ENCODE measurements at regions not wholly inside any gene's neighbourhood (a gene's known extent, or its start where the extent isn't known, plus 50 kb on each side); places are given as distances from the start of the nearest gene placed in this dataset.

GRCh38 chr7:110076194-110076593, 1014.7 kb upstream of the LRRN3 start:
- peaks cover 0 to 6% (median 2%) of the 10 kb centered on the region in 7 donors for H3K9me3 Mint-ChIP-seq
- no peaks in the 10 kb centered on the region for H3K36me3 Mint-ChIP-seq
- H3K4me3 Mint-ChIP-seq, result no peak overlapping the region
- H3K4me1 Mint-ChIP-seq, result no peaks in the 10 kb centered on the region
- H3K27me3 Mint-ChIP-seq, result no peaks in the 10 kb centered on the region
- no peak for DNase-seq
- H3K27ac Mint-ChIP-seq, result no peak overlapping the region
- no peak for ATAC-seq (ENCODE audit: low read depth in 2 of 2)

- Mint-ChIP-seq H3K27me3 (no peaks in the 10 kb centered on the region), H3K4me3 (no peak overlapping the region), H3K27ac (no peak overlapping the region), H3K9me3 (no peaks in the 10 kb centered on the region), H3K4me1 (no peaks in the 10 kb centered on the region), H3K36me3 (no peaks in the 10 kb centered on the region)
- DNase-seq (no peak), ATAC-seq (ENCODE audit: low read depth in 2 of 2) (no peak)
These were observed 1006.6 kb upstream of the LRRN3 start for GRCh38 chr7:110084181-110084807.

- Mint-ChIP-seq H3K9me3 (no peaks in the 10 kb centered on the region), H3K27ac (no peak overlapping the region), H3K36me3 (no peaks in the 10 kb centered on the region), H3K27me3 (no peaks in the 10 kb centered on the region), H3K4me3 (no peak overlapping the region), H3K4me1 (no peaks in the 10 kb centered on the region)
- no peak for ATAC-seq (ENCODE audit: low read depth in 2 of 2)
- DNase-seq, result no peak
These were observed 1000.7 kb upstream of the LRRN3 start for GRCh38 chr7:110090110-110090820.

- H3K9me3 Mint-ChIP-seq, result peaks cover 0 to 8% (median 5%) of the 10 kb centered on the region in 7 donors
- ATAC-seq (ENCODE audit: low read depth in 2 of 2), result no peak
- H3K36me3 Mint-ChIP-seq, result no peaks in the 10 kb centered on the region
These were observed 995.4 kb upstream of the LRRN3 start for GRCh38 chr7:110095372-110096052.

GRCh38 chr7:110104243-110104642, 986.7 kb upstream of the LRRN3 start:
- no peak for ATAC-seq (ENCODE audit: low read depth in 2 of 2)
- no peak for DNase-seq
- peaks cover 0 to 12% (median 5%) of the 10 kb centered on the region in 7 donors for H3K9me3 Mint-ChIP-seq
- H3K27ac Mint-ChIP-seq, result no peak overlapping the region
- no peaks in the 10 kb centered on the region for H3K36me3 Mint-ChIP-seq
- H3K27me3 Mint-ChIP-seq, result no peaks in the 10 kb centered on the region
- no peak overlapping the region for H3K4me3 Mint-ChIP-seq
- no peaks in the 10 kb centered on the region for H3K4me1 Mint-ChIP-seq

More at GRCh38 chr7:110095372-110096052, 995.4 kb upstream of the LRRN3 start:
- no peaks in the 10 kb centered on the region for H3K4me1 Mint-ChIP-seq
- H3K27me3 Mint-ChIP-seq, result no peaks in the 10 kb centered on the region
- H3K4me3 Mint-ChIP-seq, result no peak overlapping the region
- no peak for DNase-seq
- H3K27ac Mint-ChIP-seq, result no peak overlapping the region

- no peaks in the 10 kb centered on the region for H3K36me3 Mint-ChIP-seq
These were observed 985.6 kb upstream of the LRRN3 start for GRCh38 chr7:110105307-110105706.

GRCh38 chr7:110105840-110106239, 985.1 kb upstream of the LRRN3 start:
- Mint-ChIP-seq H3K27ac (no peak overlapping the region), H3K4me1 (no peaks in the 10 kb centered on the region), H3K4me3 (no peak overlapping the region), H3K27me3 (no peaks in the 10 kb centered on the region), H3K9me3 (peaks cover 0 to 7% (median 2%) of the 10 kb centered on the region in 7 donors), H3K36me3 (no peaks in the 10 kb centered on the region)
- ATAC-seq (ENCODE audit: low read depth in 2 of 2) (no peak), DNase-seq (no peak)

More at GRCh38 chr7:110105307-110105706, 985.6 kb upstream of the LRRN3 start:
- H3K4me3 Mint-ChIP-seq, result no peak overlapping the region
- no peaks in the 10 kb centered on the region for H3K27me3 Mint-ChIP-seq
- H3K27ac Mint-ChIP-seq, result no peak overlapping the region
- H3K9me3 Mint-ChIP-seq, result peaks cover 0 to 9% (median 4%) of the 10 kb centered on the region in 7 donors
- ATAC-seq (ENCODE audit: low read depth in 2 of 2) (no peak), DNase-seq (no peak)
- H3K4me1 Mint-ChIP-seq, result no peaks in the 10 kb centered on the region

GRCh38 chr7:110119883-110120581, 970.9 kb upstream of the LRRN3 start:
- ATAC-seq (ENCODE audit: low read depth in 2 of 2), result no peak

GRCh38 chr7:110129159-110129558, 961.8 kb upstream of the LRRN3 start:
- Mint-ChIP-seq H3K4me1 (no peaks in the 10 kb centered on the region), H3K36me3 (no peaks in the 10 kb centered on the region), H3K9me3 (peaks cover 0 to 13% (median 4%) of the 10 kb centered on the region in 7 donors), H3K27ac (no peak overlapping the region), H3K4me3 (no peak overlapping the region), H3K27me3 (no peaks in the 10 kb centered on the region)
- DNase-seq (no peak), ATAC-seq (ENCODE audit: low read depth in 2 of 2) (no peak)

More at GRCh38 chr7:110119883-110120581, 970.9 kb upstream of the LRRN3 start:
- DNase-seq, result no peak
- no peak overlapping the region for H3K4me3 Mint-ChIP-seq
- H3K9me3 Mint-ChIP-seq, result peaks cover 5 to 18% (median 8%) of the 10 kb centered on the region in 7 donors
- no peaks in the 10 kb centered on the region for H3K4me1 Mint-ChIP-seq
- peaks cover 0 to 7% of the 10 kb centered on the region in 2 donors for H3K36me3 Mint-ChIP-seq
- H3K27ac Mint-ChIP-seq, result no peak overlapping the region
- no peaks in the 10 kb centered on the region for H3K27me3 Mint-ChIP-seq

- no peak overlapping the region for H3K4me3 Mint-ChIP-seq
These were observed 960.3 kb upstream of the LRRN3 start for GRCh38 chr7:110130669-110131068.

GRCh38 chr7:110131344-110131743, 959.6 kb upstream of the LRRN3 start:
- H3K4me1 Mint-ChIP-seq, result no peaks in the 10 kb centered on the region
- no peaks in the 10 kb centered on the region for H3K27me3 Mint-ChIP-seq
- no peak overlapping the region for H3K27ac Mint-ChIP-seq
- H3K9me3 Mint-ChIP-seq, result peaks cover 0 to 2% (median 0%) of the 10 kb centered on the region in 7 donors
- ATAC-seq (ENCODE audit: low read depth in 2 of 2) (no peak), DNase-seq (no peak)
- no peak overlapping the region for H3K4me3 Mint-ChIP-seq
- H3K36me3 Mint-ChIP-seq, result no peaks in the 10 kb centered on the region

More at GRCh38 chr7:110130669-110131068, 960.3 kb upstream of the LRRN3 start:
- no peaks in the 10 kb centered on the region for H3K27me3 Mint-ChIP-seq
- peaks cover 0 to 2% (median 0%) of the 10 kb centered on the region in 7 donors for H3K9me3 Mint-ChIP-seq
- no peaks in the 10 kb centered on the region for H3K36me3 Mint-ChIP-seq
- DNase-seq (no peak), ATAC-seq (ENCODE audit: low read depth in 2 of 2) (no peak)
- H3K27ac Mint-ChIP-seq, result no peak overlapping the region
- H3K4me1 Mint-ChIP-seq, result no peaks in the 10 kb centered on the region

- ATAC-seq (ENCODE audit: low read depth in 2 of 2), result no peak
- Mint-ChIP-seq H3K4me3 (no peak overlapping the region), H3K27me3 (no peaks in the 10 kb centered on the region), H3K9me3 (peaks cover 0 to 4% (median 3%) of the 10 kb centered on the region in 7 donors), H3K27ac (no peak overlapping the region), H3K36me3 (no peaks in the 10 kb centered on the region), H3K4me1 (no peaks in the 10 kb centered on the region)
- no peak for DNase-seq
These were observed 951.9 kb upstream of the LRRN3 start for GRCh38 chr7:110139056-110139455.

GRCh38 chr7:110142939-110143526, 947.9 kb upstream of the LRRN3 start:
- Mint-ChIP-seq H3K27me3 (no peaks in the 10 kb centered on the region), H3K4me1 (no peaks in the 10 kb centered on the region), H3K4me3 (no peak overlapping the region), H3K36me3 (no peaks in the 10 kb centered on the region), H3K27ac (no peak overlapping the region), H3K9me3 (peaks cover 0 to 4% (median 2%) of the 10 kb centered on the region in 7 donors)
- DNase-seq, result no peak
- ATAC-seq (ENCODE audit: low read depth in 2 of 2), result no peak
